ENCODE measurements at regions not wholly inside any gene's neighbourhood (a gene's known extent, or its start where the extent isn't known, plus 50 kb on each side); places are given as distances from the start of the nearest gene placed in this dataset.

GRCh38 chr4:45578874-45579273, 545.0 kb downstream of the GABRG1 start:
- no peak overlapping the region for H3K4me3 ChIP-seq (ENCODE audit: low read depth, low read length)
- no peak for DNase-seq (ENCODE audit: low read depth)

GRCh38 chr4:45576275-45576674, 547.6 kb downstream of the GABRG1 start:
- no peak overlapping the region for H3K4me3 ChIP-seq (ENCODE audit: low read depth, low read length)
- TF ChIP-seq, protein P1, sequence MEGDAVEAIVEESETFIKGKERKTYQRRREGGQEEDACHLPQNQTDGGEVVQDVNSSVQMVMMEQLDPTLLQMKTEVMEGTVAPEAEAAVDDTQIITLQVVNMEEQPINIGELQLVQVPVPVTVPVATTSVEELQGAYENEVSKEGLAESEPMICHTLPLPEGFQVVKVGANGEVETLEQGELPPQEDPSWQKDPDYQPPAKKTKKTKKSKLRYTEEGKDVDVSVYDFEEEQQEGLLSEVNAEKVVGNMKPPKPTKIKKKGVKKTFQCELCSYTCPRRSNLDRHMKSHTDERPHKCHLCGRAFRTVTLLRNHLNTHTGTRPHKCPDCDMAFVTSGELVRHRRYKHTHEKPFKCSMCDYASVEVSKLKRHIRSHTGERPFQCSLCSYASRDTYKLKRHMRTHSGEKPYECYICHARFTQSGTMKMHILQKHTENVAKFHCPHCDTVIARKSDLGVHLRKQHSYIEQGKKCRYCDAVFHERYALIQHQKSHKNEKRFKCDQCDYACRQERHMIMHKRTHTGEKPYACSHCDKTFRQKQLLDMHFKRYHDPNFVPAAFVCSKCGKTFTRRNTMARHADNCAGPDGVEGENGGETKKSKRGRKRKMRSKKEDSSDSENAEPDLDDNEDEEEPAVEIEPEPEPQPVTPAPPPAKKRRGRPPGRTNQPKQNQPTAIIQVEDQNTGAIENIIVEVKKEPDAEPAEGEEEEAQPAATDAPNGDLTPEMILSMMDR (IDR thresholded peaks at IDR 0.05; ENCODE audit: insufficient read depth, low read depth, low read length) = no peak

More at GRCh38 chr4:45578874-45579273, 545.0 kb downstream of the GABRG1 start:
- TF ChIP-seq, protein P1 (IDR thresholded peaks at IDR 0.05; ENCODE audit: insufficient read depth, low read depth, low read length) = no peak

GRCh38 chr4:45569619-45570018, 554.2 kb downstream of the GABRG1 start:
- no peak for DNase-seq (ENCODE audit: low read depth)
- TF ChIP-seq, protein P1 (IDR thresholded peaks at IDR 0.05; ENCODE audit: insufficient read depth, low read depth, low read length) = no peak
- H3K4me3 ChIP-seq (ENCODE audit: low read depth, low read length) = no peak overlapping the region

More at GRCh38 chr4:45576275-45576674, 547.6 kb downstream of the GABRG1 start:
- DNase-seq (ENCODE audit: low read depth) = no peak

DNA sequence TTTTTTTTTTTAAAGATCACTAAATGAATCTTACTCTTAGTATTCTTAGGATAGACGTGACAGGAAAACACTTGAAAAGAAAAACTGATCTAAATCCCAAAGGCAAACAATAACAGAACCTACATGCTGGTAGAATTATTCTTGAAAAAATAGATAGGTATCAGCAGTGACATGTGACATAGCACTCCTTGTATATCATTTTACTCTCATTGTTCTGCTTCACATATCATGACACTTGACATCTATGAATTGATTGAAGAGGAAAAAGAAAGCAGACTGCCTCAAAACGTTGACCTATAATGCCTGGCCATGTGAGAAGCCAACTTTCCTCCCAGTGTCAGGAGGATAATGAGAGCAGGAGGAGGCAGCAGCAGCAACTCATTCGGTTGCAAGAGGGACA, 555.2 kb downstream of the GABRG1 start:
- TF ChIP-seq, protein P1 (IDR thresholded peaks at IDR 0.05; ENCODE audit: insufficient read depth, low read depth, low read length) = no peak

DNA sequence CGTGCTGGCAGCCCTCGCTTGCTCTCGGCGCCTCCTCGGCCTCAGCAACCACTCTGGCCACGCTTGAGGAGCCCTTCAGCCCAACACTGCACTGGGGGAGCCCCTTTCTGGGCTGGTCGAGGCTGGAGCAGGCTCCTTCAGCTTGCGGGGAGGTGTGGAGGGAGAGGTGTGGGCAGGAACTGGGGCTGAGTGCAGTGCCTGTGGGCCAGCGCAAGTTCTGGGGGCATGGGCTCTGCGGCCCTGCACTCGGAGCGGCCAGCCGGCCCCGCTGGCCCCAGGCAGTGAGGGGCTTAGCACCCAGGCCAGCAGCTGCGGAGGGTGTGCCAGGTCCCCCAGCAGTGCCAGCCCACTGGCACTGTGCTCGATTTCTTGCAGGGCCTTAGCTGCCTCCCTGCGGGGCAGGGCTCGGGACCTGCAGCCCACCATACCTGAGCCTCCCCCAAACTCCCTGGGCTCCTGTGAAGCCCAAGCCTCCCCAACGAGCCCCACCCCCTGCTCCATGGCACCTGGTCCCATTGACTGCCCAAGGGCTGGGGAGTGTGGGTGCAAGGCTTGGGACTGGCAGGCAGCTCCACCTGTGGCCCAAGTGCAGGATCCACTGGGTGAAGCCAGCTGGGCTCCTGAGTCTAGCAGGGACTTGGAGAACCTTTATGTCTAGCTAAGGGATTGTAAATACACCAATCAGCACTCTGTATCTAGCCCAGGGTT, 556.8 kb downstream of the GABRG1 start:
- TF ChIP-seq, protein P1 (IDR thresholded peaks at IDR 0.05; ENCODE audit: insufficient read depth, low read depth, low read length) = no peak
- no peak overlapping the region for H3K4me3 ChIP-seq (ENCODE audit: low read depth, low read length)
- DNase-seq (ENCODE audit: low read depth) = no peak

More for the DNA sequence above, 555.2 kb downstream of the GABRG1 start:
- H3K4me3 ChIP-seq (ENCODE audit: low read depth, low read length) = no peak overlapping the region
- DNase-seq (ENCODE audit: low read depth) = no peak

- TF ChIP-seq, protein P1 (IDR thresholded peaks at IDR 0.05; ENCODE audit: insufficient read depth, low read depth, low read length) = no peak
- no peak overlapping the region for H3K4me3 ChIP-seq (ENCODE audit: low read depth, low read length)
- DNase-seq (ENCODE audit: low read depth) = no peak
Measured at GRCh38 chr4:45554423-45554822, 569.4 kb downstream of the GABRG1 start.

All from fibroblast of villous mesenchyme (primary cell).